Vagina (tissue), 2 donors: ENCODE measurements at regions not wholly inside any gene's neighbourhood (a gene's known extent, or its start where the extent isn't known, plus 50 kb on each side); places are given as distances from the start of the nearest gene placed in this dataset.

Experiments
- POLR2A ChIP-seq, 2 donors: fragments of 450-650 bp; IDR thresholded peaks; one replicate each; pipeline ENCODE4 v1.6.1; 2017; ENCODE audit warnings: antibody characterized with exemption in 2 of 2, mild to moderate bottlenecking in 2 of 2, moderate library complexity in 2 of 2
- POLR2AphosphoS5 ChIP-seq, 2 donors: sonication (generic); formaldehyde crosslinking; IDR thresholded peaks; one replicate each; pipeline ENCODE4 v1.9.0; 2017; ENCODE audit warnings: antibody characterized with exemption in 2 of 2, mild to moderate bottlenecking in 2 of 2, low read depth in 1 of 2; ENCODE audit not compliant: insufficient read depth in 1 of 2

DNA sequence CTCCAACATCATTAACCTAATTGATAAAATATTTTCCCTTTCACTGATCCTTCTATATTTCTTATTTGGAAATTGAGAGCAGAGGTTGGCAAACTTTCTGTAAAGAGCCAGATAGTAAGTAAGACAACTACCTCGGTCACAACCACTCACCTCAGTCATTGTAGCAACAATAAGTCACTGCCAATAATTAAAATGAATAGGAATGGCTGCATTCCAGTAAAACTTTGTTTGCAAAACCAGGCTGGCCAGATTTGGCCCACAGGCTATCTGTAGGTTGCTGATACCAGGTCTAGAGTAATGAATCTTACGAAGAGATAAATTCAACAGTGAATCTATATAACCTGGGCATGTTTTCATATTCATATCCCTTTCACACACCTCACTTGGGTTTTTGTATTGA lies 316.2 kb upstream of the TBC1D5 start:
- TF ChIP-seq POLR2A (IDR thresholded peaks at IDR 0.05) (no peak), POLR2AphosphoS5 (IDR thresholded peaks at IDR 0.05; ENCODE audit: insufficient read depth in 1 of 2, low read depth in 1 of 2) (no peak)
